K562 (cell line): ENCODE measurements at regions not wholly inside any gene's neighbourhood (a gene's known extent, or its start where the extent isn't known, plus 50 kb on each side); places are given as distances from the start of the nearest gene placed in this dataset.

ENCODE experiments used
- BRCA1 ChIP-seq, 2 experiments: fragments of 450-650 bp in 1 of 2; sonication (generic) in 1 of 2; formaldehyde crosslinking in 1 of 2; IDR thresholded peaks; 2 replicates each; pipeline versions ENCODE4 v1.5.0 to v1.6.1; 2017 to 2020; ENCODE audit warnings: mild to moderate bottlenecking in 1 of 2, missing genetic modification reagents in 1 of 2
- CTCF ChIP-seq, 3 experiments: IDR thresholded peaks in 2 of 3; conservative IDR thresholded peaks in 1 of 3; 2 replicates each; pipeline ENCODE4 v1.5.1; 2011 to 2012; ENCODE audit warnings: low read length in 3 of 3, mild to moderate bottlenecking in 3 of 3, control low read depth in 2 of 3, improper control_type of control experiment in 1 of 3, inconsistent platforms in 1 of 3, low read depth in 1 of 3, mixed read lengths in 1 of 3, moderate library complexity in 1 of 3; ENCODE audit not compliant: insufficient read depth in 2 of 3
- ERF ChIP-seq: fragments of 450-650 bp; formaldehyde crosslinking; IDR thresholded peaks from 2 replicates; pipeline ENCODE4 v1.4.0; 2020; ENCODE audit warnings: mild to moderate bottlenecking, mixed read lengths
- ETV5 ChIP-seq: sonication (generic); formaldehyde crosslinking; IDR thresholded peaks from 2 replicates; pipeline ENCODE4 v1.4.0; 2020; ENCODE audit warnings: low read depth, mild to moderate bottlenecking, missing genetic modification reagents
- IRF2 ChIP-seq: sonication (generic); formaldehyde crosslinking; IDR thresholded peaks from 2 replicates; pipeline ENCODE4 v1.8.1; 2022; ENCODE audit warnings: mild to moderate bottlenecking, missing genetic modification reagents
- POLR2AphosphoS5 ChIP-seq: IDR thresholded peaks from 2 replicates; pipeline ENCODE4 v1.6.1; 2011; ENCODE audit warnings: mild to moderate bottlenecking, low read depth, low read length, moderate library complexity; ENCODE audit not compliant: control insufficient read depth, insufficient read depth
- RAD21 ChIP-seq, 2 experiments: fragments of 250-450 bp in 1 of 2; fragments of 450-650 bp in 1 of 2; sonication (Bioruptor Pico) in 1 of 2; formaldehyde crosslinking in 1 of 2; IDR thresholded peaks in 1 of 2; conservative IDR thresholded peaks in 1 of 2; 2 replicates each; pipeline versions ENCODE4 v1.4.0 to v1.8.0; 2020 to 2022; ENCODE audit warnings: mild to moderate bottlenecking in 2 of 2, moderate library complexity in 1 of 2
- SMAD2 ChIP-seq: fragments of 150-350 bp; IDR thresholded peaks from 2 replicates; pipeline ENCODE4 v1.6.1; 2014; ENCODE audit warnings: low read depth, mild to moderate bottlenecking, low read length
- TFE3 ChIP-seq: fragments of 450-650 bp; formaldehyde crosslinking; IDR thresholded peaks from 2 replicates; pipeline ENCODE4 v1.4.0; 2020; ENCODE audit warnings: mild to moderate bottlenecking, mixed read lengths
- ZBTB1 ChIP-seq: sonication (generic); formaldehyde crosslinking; IDR thresholded peaks from 2 replicates; pipeline ENCODE4 v1.8.1; 2023; ENCODE audit warnings: missing genetic modification reagents, low read depth, mild to moderate bottlenecking, borderline replicate concordance
- ZZZ3 ChIP-seq: fragments of 450-650 bp; IDR thresholded peaks from 2 replicates; pipeline ENCODE4 v1.6.1; 2016; ENCODE audit warnings: antibody characterized with exemption, mild to moderate bottlenecking, moderate library complexity
- TF ChIP-seq, protein P1 (sequence below): sonication (generic); formaldehyde crosslinking; IDR thresholded peaks from 2 replicates; pipeline ENCODE4 v1.8.1; 2022; ENCODE audit warnings: missing genetic modification reagents

DNA sequence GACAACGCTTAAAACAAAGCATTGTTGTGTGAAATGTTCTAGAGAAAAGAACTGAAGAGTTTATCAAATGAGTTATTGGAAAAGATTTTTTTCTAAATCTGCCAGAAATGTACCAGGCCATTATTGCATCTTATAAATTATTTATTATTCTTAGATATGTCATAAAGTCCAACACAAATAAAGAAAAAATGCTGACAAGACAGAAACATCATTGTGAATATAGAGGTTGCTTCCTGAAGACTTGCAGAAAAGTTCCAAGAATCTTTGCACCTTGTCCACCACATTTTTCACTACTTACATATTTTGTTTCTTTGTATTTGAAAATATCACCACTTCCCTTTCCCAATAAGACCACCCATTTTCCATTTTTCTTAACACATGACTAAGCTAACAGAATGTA is 545.8 kb downstream of the IQCM start:
- no peak for TF ChIP-seq BRCA1 (IDR thresholded peaks at IDR 0.05)
- TF ChIP-seq BRCA1 (CRISPR knock-in tag; IDR thresholded peaks at IDR 0.05): no peak
- TF ChIP-seq ETV5: no peak
- TF ChIP-seq IRF2 (CRISPR knock-in tag): no peak
- TF ChIP-seq RAD21 (CRISPR knock-in tag; conservative IDR thresholded peaks at IDR 0.05 in 1 of 2, IDR thresholded peaks at IDR 0.05 in 1 of 2): no peak
- no peak for TF ChIP-seq ERF (CRISPR knock-in tag)
- TF ChIP-seq ZBTB1: no peak
- no peak for TF ChIP-seq ZZZ3
- no peak for TF ChIP-seq CTCF (IDR thresholded peaks at IDR 0.05 in 2 of 3, conservative IDR thresholded peaks at IDR 0.05 in 1 of 3; ENCODE audit: insufficient read depth in 2 of 3, low read depth in 1 of 3, low read length in 3 of 3)
- TF ChIP-seq SMAD2: no peak
- TF ChIP-seq, protein P1, sequence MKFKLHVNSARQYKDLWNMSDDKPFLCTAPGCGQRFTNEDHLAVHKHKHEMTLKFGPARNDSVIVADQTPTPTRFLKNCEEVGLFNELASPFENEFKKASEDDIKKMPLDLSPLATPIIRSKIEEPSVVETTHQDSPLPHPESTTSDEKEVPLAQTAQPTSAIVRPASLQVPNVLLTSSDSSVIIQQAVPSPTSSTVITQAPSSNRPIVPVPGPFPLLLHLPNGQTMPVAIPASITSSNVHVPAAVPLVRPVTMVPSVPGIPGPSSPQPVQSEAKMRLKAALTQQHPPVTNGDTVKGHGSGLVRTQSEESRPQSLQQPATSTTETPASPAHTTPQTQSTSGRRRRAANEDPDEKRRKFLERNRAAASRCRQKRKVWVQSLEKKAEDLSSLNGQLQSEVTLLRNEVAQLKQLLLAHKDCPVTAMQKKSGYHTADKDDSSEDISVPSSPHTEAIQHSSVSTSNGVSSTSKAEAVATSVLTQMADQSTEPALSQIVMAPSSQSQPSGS (CRISPR knock-in tag): no peak
- no peak for TF ChIP-seq POLR2AphosphoS5
- TF ChIP-seq TFE3 (CRISPR knock-in tag): no peak
